ENCODE measurements at regions not wholly inside any gene's neighbourhood (a gene's known extent, or its start where the extent isn't known, plus 50 kb on each side); places are given as distances from the start of the nearest gene placed in this dataset.

DNA sequence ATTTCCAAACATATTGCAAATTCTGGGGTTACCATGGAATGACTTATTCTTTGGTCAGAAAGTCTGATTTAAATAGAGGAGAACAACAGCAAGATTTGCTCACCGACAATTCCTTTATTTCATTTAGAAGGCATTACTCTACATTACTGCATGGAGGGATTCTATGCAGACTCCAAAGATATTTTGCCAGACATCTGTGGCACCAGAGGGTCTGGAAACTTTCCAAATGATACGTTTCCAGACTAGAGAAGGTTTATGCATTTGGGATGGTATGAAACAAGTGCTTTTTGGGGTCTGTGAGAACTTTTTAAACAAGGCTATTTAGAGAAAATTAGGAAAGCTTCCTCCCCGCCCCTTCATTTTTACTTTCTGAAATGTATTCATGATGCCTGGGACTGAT, 125.3 kb downstream of the SAMD9 start:
- TF ChIP-seq, protein P1, sequence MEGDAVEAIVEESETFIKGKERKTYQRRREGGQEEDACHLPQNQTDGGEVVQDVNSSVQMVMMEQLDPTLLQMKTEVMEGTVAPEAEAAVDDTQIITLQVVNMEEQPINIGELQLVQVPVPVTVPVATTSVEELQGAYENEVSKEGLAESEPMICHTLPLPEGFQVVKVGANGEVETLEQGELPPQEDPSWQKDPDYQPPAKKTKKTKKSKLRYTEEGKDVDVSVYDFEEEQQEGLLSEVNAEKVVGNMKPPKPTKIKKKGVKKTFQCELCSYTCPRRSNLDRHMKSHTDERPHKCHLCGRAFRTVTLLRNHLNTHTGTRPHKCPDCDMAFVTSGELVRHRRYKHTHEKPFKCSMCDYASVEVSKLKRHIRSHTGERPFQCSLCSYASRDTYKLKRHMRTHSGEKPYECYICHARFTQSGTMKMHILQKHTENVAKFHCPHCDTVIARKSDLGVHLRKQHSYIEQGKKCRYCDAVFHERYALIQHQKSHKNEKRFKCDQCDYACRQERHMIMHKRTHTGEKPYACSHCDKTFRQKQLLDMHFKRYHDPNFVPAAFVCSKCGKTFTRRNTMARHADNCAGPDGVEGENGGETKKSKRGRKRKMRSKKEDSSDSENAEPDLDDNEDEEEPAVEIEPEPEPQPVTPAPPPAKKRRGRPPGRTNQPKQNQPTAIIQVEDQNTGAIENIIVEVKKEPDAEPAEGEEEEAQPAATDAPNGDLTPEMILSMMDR (IDR thresholded peaks at IDR 0.05; ENCODE audit: low read depth, low read length, missing input control), result no peak
- TF ChIP-seq, protein P2, sequence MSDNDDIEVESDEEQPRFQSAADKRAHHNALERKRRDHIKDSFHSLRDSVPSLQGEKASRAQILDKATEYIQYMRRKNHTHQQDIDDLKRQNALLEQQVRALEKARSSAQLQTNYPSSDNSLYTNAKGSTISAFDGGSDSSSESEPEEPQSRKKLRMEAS (IDR thresholded peaks at IDR 0.05), result no peak
- TF ChIP-seq JUND (IDR thresholded peaks at IDR 0.05) (no peak), RAD21 (IDR thresholded peaks at IDR 0.05) (no peak)
- TF ChIP-seq, protein P3, sequence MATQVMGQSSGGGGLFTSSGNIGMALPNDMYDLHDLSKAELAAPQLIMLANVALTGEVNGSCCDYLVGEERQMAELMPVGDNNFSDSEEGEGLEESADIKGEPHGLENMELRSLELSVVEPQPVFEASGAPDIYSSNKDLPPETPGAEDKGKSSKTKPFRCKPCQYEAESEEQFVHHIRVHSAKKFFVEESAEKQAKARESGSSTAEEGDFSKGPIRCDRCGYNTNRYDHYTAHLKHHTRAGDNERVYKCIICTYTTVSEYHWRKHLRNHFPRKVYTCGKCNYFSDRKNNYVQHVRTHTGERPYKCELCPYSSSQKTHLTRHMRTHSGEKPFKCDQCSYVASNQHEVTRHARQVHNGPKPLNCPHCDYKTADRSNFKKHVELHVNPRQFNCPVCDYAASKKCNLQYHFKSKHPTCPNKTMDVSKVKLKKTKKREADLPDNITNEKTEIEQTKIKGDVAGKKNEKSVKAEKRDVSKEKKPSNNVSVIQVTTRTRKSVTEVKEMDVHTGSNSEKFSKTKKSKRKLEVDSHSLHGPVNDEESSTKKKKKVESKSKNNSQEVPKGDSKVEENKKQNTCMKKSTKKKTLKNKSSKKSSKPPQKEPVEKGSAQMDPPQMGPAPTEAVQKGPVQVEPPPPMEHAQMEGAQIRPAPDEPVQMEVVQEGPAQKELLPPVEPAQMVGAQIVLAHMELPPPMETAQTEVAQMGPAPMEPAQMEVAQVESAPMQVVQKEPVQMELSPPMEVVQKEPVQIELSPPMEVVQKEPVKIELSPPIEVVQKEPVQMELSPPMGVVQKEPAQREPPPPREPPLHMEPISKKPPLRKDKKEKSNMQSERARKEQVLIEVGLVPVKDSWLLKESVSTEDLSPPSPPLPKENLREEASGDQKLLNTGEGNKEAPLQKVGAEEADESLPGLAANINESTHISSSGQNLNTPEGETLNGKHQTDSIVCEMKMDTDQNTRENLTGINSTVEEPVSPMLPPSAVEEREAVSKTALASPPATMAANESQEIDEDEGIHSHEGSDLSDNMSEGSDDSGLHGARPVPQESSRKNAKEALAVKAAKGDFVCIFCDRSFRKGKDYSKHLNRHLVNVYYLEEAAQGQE (IDR thresholded peaks at IDR 0.05), result no peak

All from liver (tissue), 3 donors.